ENCODE measurements at regions not wholly inside any gene's neighbourhood (a gene's known extent, or its start where the extent isn't known, plus 50 kb on each side); places are given as distances from the start of the nearest gene placed in this dataset.
"Not testable (repeated sequence)": the region's sequence is repeated elsewhere in the genome, so short reads cannot be mapped to it uniquely, and the experiment has no call there.

- not testable (repeated sequence) for TF ChIP-seq POLR2AphosphoS5 (IDR thresholded peaks at IDR 0.05; ENCODE audit: low read depth); CTCF (IDR thresholded peaks at IDR 0.05; ENCODE audit: insufficient read depth, low read length); SPI1 (IDR thresholded peaks at IDR 0.05; ENCODE audit: borderline replicate concordance, low read depth)
These were observed 636.1 kb upstream of the DEFB115 start for GRCh38 chr20:30621346-30621745.

Measured in HL-60 (cell line).